PFSK-1 (cell line): ENCODE measurements at regions not wholly inside any gene's neighbourhood (a gene's known extent, or its start where the extent isn't known, plus 50 kb on each side); places are given as distances from the start of the nearest gene placed in this dataset.

ENCODE experiments used
- FOXP2 ChIP-seq: optimal IDR thresholded peaks from 2 replicates; pipeline ENCODE3; 2011; ENCODE audit warnings: borderline replicate concordance, control low read depth, inconsistent platforms; ENCODE audit not compliant: insufficient read depth; ENCODE audit errors: extremely low read length, extremely low read depth
- POLR2AphosphoS5 ChIP-seq: IDR thresholded peaks from 2 replicates; pipeline ENCODE4 v1.6.1; 2012; ENCODE audit warnings: low read depth, mild to moderate bottlenecking, control low read depth, low read length, moderate library complexity
- SIN3A ChIP-seq: IDR thresholded peaks from 2 replicates; pipeline ENCODE4 v1.6.1; 2012; ENCODE audit warnings: mild to moderate bottlenecking, low read length, moderate library complexity, borderline replicate concordance; ENCODE audit not compliant: insufficient read depth
- TAF1 ChIP-seq: IDR thresholded peaks from 2 replicates; pipeline ENCODE4 v1.6.1; 2012; ENCODE audit warnings: low read length, control low read depth, borderline replicate concordance; ENCODE audit not compliant: insufficient read depth
- TF ChIP-seq, protein P1 (sequence below), 2 experiments: IDR thresholded peaks; 2 replicates each; pipeline versions ENCODE4 v1.6.1 to v1.8.0; 2011 to 2012; ENCODE audit warnings: low read depth in 2 of 2, low read length in 2 of 2, control low read depth in 1 of 2, inconsistent platforms in 1 of 2, mild to moderate bottlenecking in 1 of 2, moderate library complexity in 1 of 2; ENCODE audit not compliant: insufficient read depth in 1 of 2

GRCh38 chr4:136281889-136282288 is 1250.4 kb downstream of the PCDH18 start:
- TF ChIP-seq TAF1 (no peak), POLR2AphosphoS5 (no peak), FOXP2 (no peak), SIN3A (no peak)
- TF ChIP-seq, protein P1, sequence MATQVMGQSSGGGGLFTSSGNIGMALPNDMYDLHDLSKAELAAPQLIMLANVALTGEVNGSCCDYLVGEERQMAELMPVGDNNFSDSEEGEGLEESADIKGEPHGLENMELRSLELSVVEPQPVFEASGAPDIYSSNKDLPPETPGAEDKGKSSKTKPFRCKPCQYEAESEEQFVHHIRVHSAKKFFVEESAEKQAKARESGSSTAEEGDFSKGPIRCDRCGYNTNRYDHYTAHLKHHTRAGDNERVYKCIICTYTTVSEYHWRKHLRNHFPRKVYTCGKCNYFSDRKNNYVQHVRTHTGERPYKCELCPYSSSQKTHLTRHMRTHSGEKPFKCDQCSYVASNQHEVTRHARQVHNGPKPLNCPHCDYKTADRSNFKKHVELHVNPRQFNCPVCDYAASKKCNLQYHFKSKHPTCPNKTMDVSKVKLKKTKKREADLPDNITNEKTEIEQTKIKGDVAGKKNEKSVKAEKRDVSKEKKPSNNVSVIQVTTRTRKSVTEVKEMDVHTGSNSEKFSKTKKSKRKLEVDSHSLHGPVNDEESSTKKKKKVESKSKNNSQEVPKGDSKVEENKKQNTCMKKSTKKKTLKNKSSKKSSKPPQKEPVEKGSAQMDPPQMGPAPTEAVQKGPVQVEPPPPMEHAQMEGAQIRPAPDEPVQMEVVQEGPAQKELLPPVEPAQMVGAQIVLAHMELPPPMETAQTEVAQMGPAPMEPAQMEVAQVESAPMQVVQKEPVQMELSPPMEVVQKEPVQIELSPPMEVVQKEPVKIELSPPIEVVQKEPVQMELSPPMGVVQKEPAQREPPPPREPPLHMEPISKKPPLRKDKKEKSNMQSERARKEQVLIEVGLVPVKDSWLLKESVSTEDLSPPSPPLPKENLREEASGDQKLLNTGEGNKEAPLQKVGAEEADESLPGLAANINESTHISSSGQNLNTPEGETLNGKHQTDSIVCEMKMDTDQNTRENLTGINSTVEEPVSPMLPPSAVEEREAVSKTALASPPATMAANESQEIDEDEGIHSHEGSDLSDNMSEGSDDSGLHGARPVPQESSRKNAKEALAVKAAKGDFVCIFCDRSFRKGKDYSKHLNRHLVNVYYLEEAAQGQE (IDR thresholded peaks at IDR 0.05; ENCODE audit: insufficient read depth in 1 of 2, low read depth in 2 of 2, low read length in 2 of 2) = no peak
